Uterus (tissue), 3 donors: ENCODE measurements at regions not wholly inside any gene's neighbourhood (a gene's known extent, or its start where the extent isn't known, plus 50 kb on each side); places are given as distances from the start of the nearest gene placed in this dataset.

ENCODE experiments used
- DNase-seq, 2 donors: peaks; one replicate each; pipeline ENCODE4 v3.0.0-alpha.2; 2019 to 2020
- H3K27ac ChIP-seq, 2 donors: fragments of 200-600 bp; sonication (generic); 1 replicate in 1 of 2; 2 replicates in 1 of 2; pipeline ENCODE4 v1.5.1; 2016 to 2018
- H3K27me3 ChIP-seq, 2 donors: fragments of 200-600 bp; sonication (generic); one replicate each; pipeline ENCODE4 v1.5.1; 2018 to 2019; ENCODE audit warnings: control low read depth in 1 of 2
- H3K36me3 ChIP-seq, 2 donors: fragments of 200-600 bp; sonication (generic); one replicate each; pipeline ENCODE4 v1.5.1; 2019; ENCODE audit warnings: control low read depth in 1 of 2
- H3K4me1 ChIP-seq, 2 donors: fragments of 200-600 bp; sonication (generic); one replicate each; pipeline ENCODE4 v1.5.1; 2018 to 2019; ENCODE audit warnings: control low read depth in 1 of 2
- H3K4me3 ChIP-seq, 2 donors: fragments of 200-600 bp; sonication (generic); 1 replicate in 1 of 2; 2 replicates in 1 of 2; pipeline ENCODE4 v1.5.1; 2018 to 2019; ENCODE audit warnings: mild to moderate bottlenecking in 1 of 2
- H3K9me3 ChIP-seq, 2 donors: fragments of 200-600 bp; sonication (generic); one replicate each; pipeline ENCODE4 v1.5.1; 2019; ENCODE audit warnings: control low read depth in 1 of 2
- CTCF ChIP-seq, 4 experiments: fragments of 200-600 bp in 2 of 4; fragments of 450-650 bp in 2 of 4; sonication (generic) in 2 of 4; IDR thresholded peaks; one replicate each; pipeline ENCODE4 v1.5.1; 2016 to 2019; ENCODE audit warnings: antibody characterized with exemption in 4 of 4, mild to moderate bottlenecking in 2 of 4, moderate library complexity in 1 of 4
- POLR2A ChIP-seq, 2 donors: fragments of 450-650 bp; IDR thresholded peaks; one replicate each; pipeline ENCODE4 v1.6.1; 2016; ENCODE audit warnings: antibody characterized with exemption in 2 of 2, mild to moderate bottlenecking in 1 of 2, moderate library complexity in 1 of 2
- intact Hi-C: fragments of 100-400 bp; cut with DNase I; formaldehyde crosslinking; loops from one replicate; pipeline ENCODE4 v1.15.1; 2023; ENCODE audit warnings: low total_unique reads
- donor health status: DM: yes; HTN: yes; CAD: no.

- DNase-seq: no peak
- Histone ChIP-seq H3K4me3 (no peak overlapping the region), H3K27me3 (no peaks in the 10 kb centered on the region), H3K27ac (no peak overlapping the region), H3K9me3 (no peaks in the 10 kb centered on the region), H3K36me3 (no peaks in the 10 kb centered on the region), H3K4me1 (no peaks in the 10 kb centered on the region)
- intact Hi-C loops: no loop called here
- TF ChIP-seq POLR2A (IDR thresholded peaks at IDR 0.05) (no peak), CTCF (IDR thresholded peaks at IDR 0.05) (no peak)
Measured at GRCh38 chr22:48567213-48567975, 1260.3 kb downstream of the BRD1 start.

GRCh38 chr22:48566741-48567140, 1260.9 kb downstream of the BRD1 start:
- TF ChIP-seq CTCF (IDR thresholded peaks at IDR 0.05): no peak
- no peak for TF ChIP-seq POLR2A (IDR thresholded peaks at IDR 0.05)
- Histone ChIP-seq H3K4me1 (no peaks in the 10 kb centered on the region), H3K27me3 (no peaks in the 10 kb centered on the region), H3K9me3 (no peaks in the 10 kb centered on the region), H3K4me3 (no peak overlapping the region), H3K27ac (no peak overlapping the region), H3K36me3 (no peaks in the 10 kb centered on the region)
- intact Hi-C loops: no loop called here
- DNase-seq: no peak

GRCh38 chr22:48565901-48566501, 1261.7 kb downstream of the BRD1 start:
- TF ChIP-seq CTCF (IDR thresholded peaks at IDR 0.05) (no peak), POLR2A (IDR thresholded peaks at IDR 0.05) (no peak)
- Histone ChIP-seq H3K4me3 (no peak overlapping the region), H3K27ac (no peak overlapping the region), H3K4me1 (no peaks in the 10 kb centered on the region), H3K9me3 (no peaks in the 10 kb centered on the region), H3K27me3 (no peaks in the 10 kb centered on the region), H3K36me3 (no peaks in the 10 kb centered on the region)
- DNase-seq: no peak
- intact Hi-C loops: no loop called here

DNA sequence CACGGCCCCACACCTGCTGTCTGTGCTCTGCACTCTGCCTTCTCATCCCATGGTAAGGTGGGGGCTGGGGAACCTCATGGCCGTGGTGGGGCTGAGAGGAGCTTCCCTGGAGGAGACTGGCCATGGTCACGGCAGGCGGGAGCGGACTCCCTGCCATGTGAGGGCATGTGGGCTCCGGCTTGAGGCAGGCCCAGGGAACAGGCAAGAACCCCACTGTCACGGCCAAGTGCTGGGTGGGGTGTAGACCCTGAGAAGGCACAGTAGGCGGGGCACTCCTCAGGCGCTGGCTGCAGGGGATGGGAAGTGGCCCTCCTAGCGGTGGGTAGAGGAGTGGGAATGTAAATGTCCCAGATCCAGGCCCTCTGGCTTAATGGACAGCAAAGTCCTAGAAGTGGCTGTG, 1262.7 kb downstream of the BRD1 start:
- TF ChIP-seq POLR2A (IDR thresholded peaks at IDR 0.05) (no peak), CTCF (IDR thresholded peaks at IDR 0.05) (no peak)
- intact Hi-C loops: no loop called here
- Histone ChIP-seq H3K36me3 (no peaks in the 10 kb centered on the region), H3K4me3 (no peak overlapping the region), H3K9me3 (no peaks in the 10 kb centered on the region), H3K4me1 (no peaks in the 10 kb centered on the region), H3K27ac (no peak overlapping the region), H3K27me3 (no peaks in the 10 kb centered on the region)
- DNase-seq: no peak

- Histone ChIP-seq H3K27me3 (no peaks in the 10 kb centered on the region), H3K4me3 (no peak overlapping the region), H3K27ac (no peak overlapping the region), H3K9me3 (no peaks in the 10 kb centered on the region), H3K36me3 (no peaks in the 10 kb centered on the region), H3K4me1 (no peaks in the 10 kb centered on the region)
- TF ChIP-seq POLR2A (IDR thresholded peaks at IDR 0.05): no peak
- no peak for DNase-seq
- intact Hi-C loops: no loop called here
Measured at GRCh38 chr22:48563966-48564330, 1263.7 kb downstream of the BRD1 start.
